ENCODE measurements at regions not wholly inside any gene's neighbourhood (a gene's known extent, or its start where the extent isn't known, plus 50 kb on each side); places are given as distances from the start of the nearest gene placed in this dataset.

GRCh38 chr4:24422644-24423043 lies 161.7 kb downstream of the DHX15 start:
- H3K79me2 ChIP-seq (ENCODE audit: insufficient read depth, low read length): no peaks in the 10 kb centered on the region
- WGBS (ENCODE audit: insufficient coverage): no CpG with 5 or more reads among the region's 2 CpGs
- Mint-ChIP-seq H3K4me3 (no peak overlapping the region), H3K36me3 (no peaks in the 10 kb centered on the region), H3K27me3 (ENCODE audit: low read depth in 3 of 3) (peaks cover 1 to 6% (median 2%) of the 10 kb centered on the region in 3 donors), H3K9me3 (peaks cover 0 to 2% (median 0%) of the 10 kb centered on the region in 7 donors), H3K27ac (no peak overlapping the region), H3K4me1 (peaks cover 2% of the 10 kb centered on the region)
- no peaks in the 10 kb centered on the region for H4K20me1 ChIP-seq (ENCODE audit: insufficient read depth, low read length)
- no peak overlapping the region for H2AFZ ChIP-seq (ENCODE audit: insufficient read depth, low read depth, low read length, poor library complexity, severe bottlenecking)
- no peak overlapping the region for H3K27ac ChIP-seq (ENCODE audit: low read depth in 1 of 2, low read length in 2 of 2)
- no peak overlapping the region for H3K4me2 ChIP-seq (replicated peaks; ENCODE audit: extremely low read depth, low read length, poor library complexity, severe bottlenecking)
- no peak overlapping the region for H3K9ac ChIP-seq (ENCODE audit: insufficient read depth, low read length, poor library complexity, severe bottlenecking)
- intact Hi-C loops (cut with micrococcal nuclease): no loop called here
- no peak for DNase-seq
- H3K27me3 ChIP-seq (ENCODE audit: control insufficient read depth in 2 of 2, insufficient read depth in 2 of 2, low read length in 2 of 2): no peaks in the 10 kb centered on the region
- no peaks in the 10 kb centered on the region for H3K9me3 ChIP-seq (replicated peaks in 1 of 2; ENCODE audit: control insufficient read depth in 1 of 2, insufficient read depth in 1 of 2, low read length in 2 of 2)
- no peaks in the 10 kb centered on the region for H3K4me1 ChIP-seq (ENCODE audit: control insufficient read depth in 1 of 2, insufficient read depth in 2 of 2, low read length in 2 of 2)
- no peak overlapping the region for H3K4me3 ChIP-seq (replicated peaks in 1 of 3; ENCODE audit: low read depth in 2 of 3, low read length in 3 of 3)
- no peak for TF ChIP-seq CTCF (IDR thresholded peaks at IDR 0.05)
- no peaks in the 10 kb centered on the region for H3K36me3 ChIP-seq (replicated peaks in 1 of 2; ENCODE audit: control insufficient read depth in 1 of 2, insufficient read depth in 2 of 2, low read length in 2 of 2)

GRCh38 chr4:24419181-24420034 lies 164.9 kb downstream of the DHX15 start:
- no peak overlapping the region for H3K9ac ChIP-seq (ENCODE audit: insufficient read depth, low read length, poor library complexity, severe bottlenecking)
- H3K79me2 ChIP-seq (ENCODE audit: insufficient read depth, low read length): no peaks in the 10 kb centered on the region
- 0% methylated on average over 5 of the region's 8 CpGs for WGBS (ENCODE audit: insufficient coverage)
- H2AFZ ChIP-seq (ENCODE audit: insufficient read depth, low read depth, low read length, poor library complexity, severe bottlenecking): no peak overlapping the region
- H3K4me3 ChIP-seq (replicated peaks in 1 of 3; ENCODE audit: low read depth in 2 of 3, low read length in 3 of 3): no peak overlapping the region
- H3K4me1 ChIP-seq (ENCODE audit: control insufficient read depth in 1 of 2, insufficient read depth in 2 of 2, low read length in 2 of 2): no peaks in the 10 kb centered on the region
- H3K4me2 ChIP-seq (replicated peaks; ENCODE audit: extremely low read depth, low read length, poor library complexity, severe bottlenecking): no peak overlapping the region
- H3K9me3 ChIP-seq (replicated peaks in 1 of 2; ENCODE audit: control insufficient read depth in 1 of 2, insufficient read depth in 1 of 2, low read length in 2 of 2): no peaks in the 10 kb centered on the region
- DNase-seq: peak; percentile 18 to 42 (median 36)
- Mint-ChIP-seq H3K27ac (no peak overlapping the region), H3K36me3 (no peaks in the 10 kb centered on the region), H3K9me3 (peaks cover 0 to 1% (median 0%) of the 10 kb centered on the region in 7 donors), H3K4me1 (peaks cover 2% of the 10 kb centered on the region), H3K4me3 (no peak overlapping the region), H3K27me3 (ENCODE audit: low read depth in 3 of 3) (peaks cover 0 to 1% (median 1%) of the 10 kb centered on the region in 3 donors)
- no peaks in the 10 kb centered on the region for H4K20me1 ChIP-seq (ENCODE audit: insufficient read depth, low read length)
- TF ChIP-seq CTCF (IDR thresholded peaks at IDR 0.05): peak; percentile 78
- intact Hi-C loops (cut with micrococcal nuclease): no loop called here
- H3K36me3 ChIP-seq (replicated peaks in 1 of 2; ENCODE audit: control insufficient read depth in 1 of 2, insufficient read depth in 2 of 2, low read length in 2 of 2): no peaks in the 10 kb centered on the region
- H3K27me3 ChIP-seq (ENCODE audit: control insufficient read depth in 2 of 2, insufficient read depth in 2 of 2, low read length in 2 of 2): no peaks in the 10 kb centered on the region
- no peak overlapping the region for H3K27ac ChIP-seq (ENCODE audit: low read depth in 1 of 2, low read length in 2 of 2)

All from CD14-positive monocyte (primary cell).